GM12878 (cell line): ENCODE measurements at regions not wholly inside any gene's neighbourhood (a gene's known extent, or its start where the extent isn't known, plus 50 kb on each side); places are given as distances from the start of the nearest gene placed in this dataset.

Experiments
- ATAC-seq: fragments of 200-7000 bp; cut with Tn5 transposase; 3 replicates; pipeline ENCODE4 v1.9.1; 2020; ENCODE audit warnings: mild to moderate bottlenecking, moderate library complexity
- BruUV-seq: library from RNA; stranded (reverse); fragments of 400-500 nt; replicated peaks from 2 replicates; lab custom pipeline; 2021; lab: Mats Ljungman, UMichigan
- CTCF ChIA-PET: fragments of 300-600 bp; sonication (Branson Sonifier 250); formaldehyde crosslinking; extraction: SDS; loops from one replicate; lab custom pipeline; 2021; ENCODE audit warnings: inconsistent platforms; lab: Yijun Ruan, JAX
- POLR2A ChIA-PET: fragments of 350-600 bp; formaldehyde crosslinking; extraction: SDS; loops from one replicate; lab custom pipeline; 2021; ENCODE audit warnings: inconsistent platforms; lab: Charles Lee
- RAD21 ChIA-PET: fragments of 300-600 bp; sonication (Branson Sonifier 250); formaldehyde crosslinking; loops from one replicate; lab custom pipeline; 2023; ENCODE audit warnings: antibody characterized with exemption; ENCODE audit not compliant: unreplicated experiment; lab: Charles Lee
- SMC1A ChIA-PET: fragments of 300-600 bp; sonication (Branson Sonifier 250); formaldehyde crosslinking; loops from one replicate; lab custom pipeline; 2023; ENCODE audit not compliant: unreplicated experiment, uncharacterized antibody; lab: Charles Lee
- DNase-seq: peaks from one replicate; pipeline ENCODE4 v3.0.0-alpha.2; 2011; ENCODE audit warnings: low read depth, low spot score
- FAIRE-seq: peaks from 3 replicates; lab custom pipeline; 2011; peaks lifted over from hg19 to GRCh38; lab: Jason Lieb, UNC
- H2AFZ ChIP-seq: 2 replicates; pipeline ENCODE4 v1.6.0; 2011; ENCODE audit warnings: low read depth, low read length, control low read depth; ENCODE audit not compliant: control insufficient read depth
- H3K27ac ChIP-seq: 2 replicates; pipeline ENCODE4 v1.5.1; 2011; ENCODE audit warnings: control low read depth; ENCODE audit not compliant: control insufficient read depth, insufficient read depth
- H3K27me3 ChIP-seq, 2 experiments: replicated peaks in 1 of 2; 2 replicates each; pipeline versions ENCODE4 v1.6.0 to v1.6.1; 2011; ENCODE audit warnings: low read length in 1 of 2; ENCODE audit not compliant: control insufficient read depth in 2 of 2, insufficient read depth in 2 of 2
- H3K36me3 ChIP-seq, 2 experiments: 2 replicates each; pipeline ENCODE4 v1.5.1; 2011; ENCODE audit warnings: low read length in 1 of 2; ENCODE audit not compliant: control insufficient read depth in 2 of 2, insufficient read depth in 2 of 2
- H3K4me1 ChIP-seq: 2 replicates; pipeline ENCODE4 v1.6.1; 2011; ENCODE audit warnings: mild to moderate bottlenecking, low read length, moderate library complexity, mixed read lengths; ENCODE audit not compliant: control insufficient read depth, insufficient read depth
- H3K4me2 ChIP-seq: 2 replicates; pipeline ENCODE4 v1.6.0; 2011; ENCODE audit warnings: control low read depth; ENCODE audit not compliant: control insufficient read depth, insufficient read depth
- H3K4me3 ChIP-seq: fragments of 200-600 bp; sonication (generic); 2 replicates; pipeline ENCODE4 v1.5.1; 2016
- H3K79me2 ChIP-seq: 2 replicates; pipeline ENCODE4 v1.6.0; 2011; ENCODE audit warnings: low read length; ENCODE audit not compliant: control insufficient read depth, insufficient read depth
- H3K9ac ChIP-seq: 2 replicates; pipeline ENCODE4 v1.8.0; 2011; ENCODE audit warnings: low read length, control low read depth, mixed read lengths; ENCODE audit not compliant: control insufficient read depth, insufficient read depth
- H3K9me3 ChIP-seq: replicated peaks from 3 replicates; pipeline ENCODE4 v1.5.1; 2011; ENCODE audit warnings: mild to moderate bottlenecking, low read length; ENCODE audit not compliant: control insufficient read depth, insufficient read depth
- H4K20me1 ChIP-seq: 2 replicates; pipeline ENCODE4 v1.6.0; 2011; ENCODE audit not compliant: control insufficient read depth, insufficient read depth
- FOXM1 ChIP-seq: IDR thresholded peaks from 2 replicates; pipeline ENCODE4 v1.6.1; 2012; ENCODE audit warnings: low read depth, mild to moderate bottlenecking, inconsistent platforms, low read length, moderate library complexity
- HDGF ChIP-seq: fragments of 450-650 bp; IDR thresholded peaks from 2 replicates; pipeline ENCODE4 v1.6.1; 2016; ENCODE audit warnings: antibody characterized with exemption
- KAT2A ChIP-seq: conservative IDR thresholded peaks from 2 replicates; pipeline ENCODE4 v1.6.1; 2011; ENCODE audit warnings: low read depth, low read length; ENCODE audit not compliant: control insufficient read depth
- MEF2B ChIP-seq: fragments of 450-650 bp; IDR thresholded peaks from 2 replicates; pipeline ENCODE4 v1.6.1; 2018; ENCODE audit warnings: mild to moderate bottlenecking, moderate library complexity; ENCODE audit not compliant: partially characterized antibody, poor library complexity, severe bottlenecking
- NBN ChIP-seq: fragments of 450-650 bp; IDR thresholded peaks from 2 replicates; pipeline ENCODE4 v1.6.1; 2016
- PAX8 ChIP-seq: fragments of 450-650 bp; IDR thresholded peaks from 2 replicates; pipeline ENCODE4 v1.6.1; 2017; ENCODE audit warnings: mild to moderate bottlenecking, moderate library complexity
- PML ChIP-seq: IDR thresholded peaks from 2 replicates; pipeline ENCODE4 v1.6.1; 2012; ENCODE audit warnings: low read length, inconsistent platforms
- RFX5 ChIP-seq: IDR thresholded peaks from 2 replicates; pipeline ENCODE4 v1.6.1; 2011; ENCODE audit warnings: low read depth, low read length, improper control_type of control experiment
- SRF ChIP-seq, 2 experiments: IDR thresholded peaks; 2 replicates each; pipeline ENCODE4 v1.6.1; 2011; ENCODE audit warnings: low read depth in 2 of 2, low read length in 2 of 2, mild to moderate bottlenecking in 1 of 2, moderate library complexity in 1 of 2
- YBX1 ChIP-seq: fragments of 450-650 bp; IDR thresholded peaks from 2 replicates; pipeline ENCODE4 v1.6.1; 2016; ENCODE audit warnings: antibody characterized with exemption
- YY1 ChIP-seq: IDR thresholded peaks from 2 replicates; pipeline ENCODE4 v1.6.1; 2011; ENCODE audit warnings: low read depth, mild to moderate bottlenecking, low read length
- ZNF592 ChIP-seq: fragments of 450-650 bp; IDR thresholded peaks from 2 replicates; pipeline ENCODE4 v1.6.1; 2017; ENCODE audit warnings: mild to moderate bottlenecking, moderate library complexity
- WGBS: methylation state at CpG from one replicate; pipeline ENCODE4 v1.1.6; 2016; ENCODE audit warnings: low lambda C conversion rate; ENCODE audit not compliant: insufficient replicate concordance, insufficient coverage; ENCODE audit errors: missing lambda C conversion rate; 5-methylcytosine and 5-hydroxymethylcytosine counted together
- in situ Hi-C: fragments of 300-500 bp; cut with MboI; formaldehyde crosslinking; loops from 9 replicates; pipeline ENCODE4 v1.14.3; 2018; ENCODE audit warnings: mixed read lengths
- intact Hi-C: fragments of 100-400 bp; cut with micrococcal nuclease; formaldehyde crosslinking; loops from one replicate; pipeline ENCODE4 v1.14.2; 2022; ENCODE audit not compliant: unreplicated experiment

GRCh38 chr4:124152132-124152531, 560.4 kb downstream of the ANKRD50 start:
- TF ChIP-seq KAT2A = no peak
- TF ChIP-seq PAX8 = no peak
- no peak for TF ChIP-seq YY1
- no peak for TF ChIP-seq PML
- no peak for TF ChIP-seq RFX5
- TF ChIP-seq NBN = no peak
- TF ChIP-seq FOXM1 = no peak
- no peak for TF ChIP-seq HDGF
- no peak for TF ChIP-seq YBX1
- no peak for TF ChIP-seq MEF2B
- TF ChIP-seq ZNF592 = no peak
- TF ChIP-seq SRF (IDR thresholded peaks at IDR 0.05; ENCODE audit: low read depth in 2 of 2, low read length in 2 of 2) = no peak
- TF ChIP-seq, all 136 proteins: peak for 0
- Histone ChIP-seq H3K9ac (no peak overlapping the region), H3K36me3 (no peaks in the 10 kb centered on the region), H4K20me1 (no peaks in the 10 kb centered on the region), H3K4me2 (no peak overlapping the region), H3K4me1 (no peaks in the 10 kb centered on the region), H3K9me3 (no peaks in the 10 kb centered on the region), H3K27ac (no peak overlapping the region), H3K4me3 (no peak overlapping the region), H2AFZ (no peak overlapping the region), H3K79me2 (no peaks in the 10 kb centered on the region), H3K27me3 (no peaks in the 10 kb centered on the region)
- SMC1A ChIA-PET = interaction anchor here (1.1 kb wide), 1 partner anchor 12 kb away, joined by 3 read pairs; no protein-coding TSS in a partner anchor
- no peak for FAIRE-seq
- no peak for DNase-seq
- no peak for ATAC-seq
- POLR2A ChIA-PET = no interaction called here
- in situ Hi-C loops (no loop called here), intact Hi-C loops (no loop called here)
- RAD21 ChIA-PET = no interaction called here
- no TSS peak for BruUV-seq
- CTCF ChIA-PET = interaction anchor here (0.9 kb wide), 1 partner anchor 14 kb away, joined by 3 read pairs; no protein-coding TSS in a partner anchor
- 48% methylated on average over 8 of the region's 8 CpGs for WGBS
